ENCODE measurements at regions not wholly inside any gene's neighbourhood (a gene's known extent, or its start where the extent isn't known, plus 50 kb on each side); places are given as distances from the start of the nearest gene placed in this dataset.

DNA sequence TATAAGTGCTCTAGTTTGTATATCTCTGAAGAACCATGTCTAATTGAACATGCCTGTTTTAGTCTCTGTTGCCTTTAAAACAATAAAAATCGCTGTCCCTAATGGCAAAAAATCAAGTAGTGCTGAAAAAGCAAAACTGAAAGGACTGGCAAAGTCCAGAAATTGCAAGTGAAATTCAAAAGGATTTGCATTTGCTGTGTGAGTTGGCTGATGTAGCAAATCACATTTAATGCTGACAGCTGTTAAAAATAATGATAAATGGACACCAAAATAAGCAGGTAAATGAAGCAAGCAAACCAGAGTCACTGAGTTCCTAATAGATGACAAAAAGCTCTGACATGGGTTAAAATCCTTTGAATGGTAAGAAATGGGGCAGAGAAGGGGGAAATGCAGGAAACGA lies 874.1 kb downstream of the GRM8 start:
- DNase-seq: no peak

DNA sequence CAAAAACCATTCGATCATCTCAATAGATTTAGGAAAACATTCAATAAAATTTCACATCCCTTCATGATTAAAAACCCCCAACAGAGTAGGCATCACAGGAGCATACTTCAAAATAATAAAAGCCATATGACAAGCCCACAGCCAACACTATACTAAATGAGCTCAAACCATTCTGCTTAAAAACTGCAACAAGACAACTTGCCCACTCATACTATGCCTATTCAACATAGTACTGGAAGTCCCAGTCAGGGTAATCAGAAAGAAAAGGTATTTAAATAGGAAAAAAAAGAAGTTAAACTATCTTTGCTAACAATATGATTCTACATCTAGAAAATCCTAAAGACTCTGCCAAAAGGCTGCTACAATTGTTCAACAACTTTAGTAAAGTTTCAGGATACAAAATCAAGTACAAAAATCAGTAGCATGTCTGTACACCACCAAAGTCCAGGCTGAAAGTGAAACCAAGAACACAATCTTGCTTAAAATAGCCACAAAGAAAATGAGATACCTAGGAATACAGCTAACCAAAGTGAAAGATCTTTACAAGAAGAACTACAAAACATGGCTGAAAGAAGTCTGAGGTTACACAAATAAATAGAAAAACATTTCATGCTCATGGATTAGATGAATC lies 882.6 kb downstream of the GRM8 start:
- DNase-seq: no peak

DNA sequence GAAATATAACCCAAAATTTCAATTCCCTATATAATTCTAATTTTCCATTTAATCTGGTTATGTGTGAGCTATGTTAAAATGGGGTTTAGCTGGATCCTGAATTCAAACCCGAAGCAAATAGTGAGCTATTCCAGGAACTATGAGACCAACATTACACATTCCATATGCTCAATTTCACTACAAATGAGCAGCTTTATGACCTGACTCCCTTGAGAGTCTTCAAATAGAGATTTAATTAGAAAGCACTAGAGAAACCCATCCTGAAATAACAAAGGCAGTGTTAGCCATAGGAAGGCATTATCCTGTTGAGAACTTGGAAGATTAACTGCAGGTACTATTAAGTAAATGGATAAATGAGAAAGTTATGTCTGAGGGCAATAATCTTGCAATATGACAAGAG lies 890.0 kb downstream of the GRM8 start:
- DNase-seq: no peak

DNA sequence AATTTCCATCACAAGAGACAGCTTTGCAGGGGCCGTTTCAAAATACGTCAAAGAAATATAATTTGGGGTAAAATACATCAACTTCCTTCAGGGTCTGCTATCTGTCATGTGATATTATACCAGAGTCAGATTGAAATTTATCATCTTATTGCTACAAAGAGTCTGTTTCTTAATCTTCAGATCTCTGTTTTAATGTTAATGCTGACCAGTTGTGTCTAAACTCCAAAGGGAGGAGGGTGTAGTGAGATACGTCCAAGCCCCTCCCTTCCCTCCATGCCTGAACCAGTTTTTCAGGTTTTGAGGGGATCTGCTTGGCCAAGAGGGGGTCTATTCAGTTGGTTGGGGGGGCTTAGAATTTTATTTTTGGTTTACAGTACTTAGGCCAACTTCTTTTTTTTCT lies 891.6 kb downstream of the GRM8 start:
- no peak for DNase-seq

DNA sequence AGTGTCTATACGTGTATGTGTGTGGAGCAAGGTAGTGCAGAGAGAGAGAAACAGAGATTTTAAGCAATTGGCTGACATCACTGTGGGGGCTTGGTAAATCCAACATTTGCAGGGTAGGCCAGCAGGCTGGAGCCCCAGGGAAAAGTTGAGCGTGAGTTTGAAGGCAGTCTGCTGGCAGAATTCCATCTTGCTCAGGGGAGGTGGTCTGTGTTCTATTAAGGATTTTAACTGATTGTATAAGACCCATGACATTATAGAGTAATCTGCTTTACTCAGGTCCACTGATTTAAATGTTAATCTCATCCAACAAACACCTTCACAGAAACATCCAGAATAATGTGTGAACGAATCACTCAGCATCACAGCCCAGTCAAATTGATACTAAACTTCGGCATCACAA lies 912.9 kb downstream of the GRM8 start:
- DNase-seq: no peak

DNA sequence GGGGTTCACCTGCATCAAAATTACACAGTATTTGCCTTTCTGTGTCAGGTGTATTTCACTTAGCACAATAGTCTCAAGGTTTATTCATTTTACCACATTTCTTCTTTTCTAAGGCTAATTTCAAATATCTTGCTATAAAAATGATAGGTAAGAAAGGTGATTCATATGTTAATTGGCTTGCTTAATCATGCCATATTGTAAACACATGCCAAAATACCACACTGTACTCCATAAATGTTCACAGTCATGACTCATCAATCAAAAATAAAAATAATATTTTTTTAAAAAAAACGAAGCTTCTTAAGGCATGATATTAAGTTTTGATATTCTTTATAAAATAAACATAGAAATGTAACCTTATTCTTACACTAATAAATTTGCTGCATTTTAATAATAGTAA lies 947.1 kb downstream of the GRM8 start:
- DNase-seq: no peak

DNA sequence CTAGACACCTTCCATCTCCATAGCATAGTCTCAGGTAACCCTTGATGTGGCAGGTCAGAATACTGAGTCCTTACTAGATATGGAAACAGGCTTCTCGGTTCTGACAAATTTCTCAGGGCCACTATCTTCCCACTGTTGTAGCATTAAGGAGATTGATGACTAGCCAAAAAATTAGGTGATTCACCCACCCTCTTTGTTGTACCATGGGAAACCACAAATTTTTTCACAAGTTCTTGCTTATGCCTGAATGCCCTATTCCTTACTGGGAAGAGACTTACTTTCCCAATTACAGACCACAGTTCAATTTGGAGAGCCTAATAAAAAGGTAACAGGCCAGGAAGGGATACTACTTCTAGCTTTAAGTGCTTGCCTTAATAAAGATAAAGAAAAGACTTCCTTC lies 948.8 kb downstream of the GRM8 start:
- DNase-seq: no peak

DNA sequence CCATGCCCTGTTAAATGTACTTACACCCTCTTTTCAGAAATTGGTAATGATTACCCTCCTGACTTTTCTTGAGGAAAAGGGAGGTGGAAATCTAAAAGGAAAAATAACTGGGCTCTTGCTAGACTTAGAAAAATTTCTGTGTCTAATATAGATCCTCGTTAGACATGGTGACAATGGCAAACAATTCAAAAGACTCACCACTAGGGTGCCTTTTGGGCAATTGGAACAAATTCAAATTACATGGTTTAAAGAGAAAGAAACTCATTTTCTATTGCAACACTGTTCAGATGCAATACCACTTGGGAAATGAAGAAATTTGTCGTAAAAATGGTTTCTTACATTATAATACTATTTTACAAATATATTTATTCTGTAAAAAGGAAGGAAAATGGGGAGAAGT lies 950.1 kb downstream of the GRM8 start:
- DNase-seq: no peak

DNA sequence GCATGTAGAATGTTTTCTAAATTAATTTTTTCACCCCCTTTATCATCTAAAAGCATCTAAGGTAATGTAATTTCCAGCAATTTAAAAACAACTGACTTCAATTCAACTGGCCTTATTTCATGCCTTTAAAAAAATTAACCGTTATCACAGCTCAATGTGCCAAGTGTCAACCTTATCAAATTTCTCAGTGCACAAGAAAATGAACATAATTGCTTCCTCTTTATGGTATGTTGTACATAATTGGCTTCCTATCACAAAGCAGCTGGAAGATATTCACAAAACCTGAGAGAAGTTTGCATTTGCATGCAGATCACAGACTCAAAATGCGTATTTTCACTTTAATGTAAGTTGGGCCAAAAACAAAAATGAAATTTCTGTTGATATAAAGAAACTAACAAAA lies 966.4 kb downstream of the GRM8 start:
- no peak for DNase-seq

DNA sequence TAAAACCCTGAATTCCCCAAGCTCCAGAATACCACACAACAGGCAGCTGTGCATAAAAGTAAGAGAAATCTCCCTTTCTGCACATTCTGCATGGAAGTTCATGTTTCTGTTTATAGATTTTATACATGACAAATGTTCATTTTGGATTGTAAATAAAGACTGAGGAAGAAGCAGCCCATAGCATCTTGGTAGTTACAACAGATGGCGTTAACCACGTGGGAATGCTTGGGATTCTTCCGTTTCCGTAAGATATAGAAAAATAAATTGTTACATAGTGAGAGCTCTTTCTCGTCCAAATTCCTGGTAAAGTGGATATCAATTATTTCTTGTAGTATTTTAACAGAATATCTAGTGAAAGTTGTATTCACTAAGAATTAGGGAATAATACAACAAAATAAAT lies 1016.5 kb downstream of the GRM8 start:
- no peak for DNase-seq

DNA sequence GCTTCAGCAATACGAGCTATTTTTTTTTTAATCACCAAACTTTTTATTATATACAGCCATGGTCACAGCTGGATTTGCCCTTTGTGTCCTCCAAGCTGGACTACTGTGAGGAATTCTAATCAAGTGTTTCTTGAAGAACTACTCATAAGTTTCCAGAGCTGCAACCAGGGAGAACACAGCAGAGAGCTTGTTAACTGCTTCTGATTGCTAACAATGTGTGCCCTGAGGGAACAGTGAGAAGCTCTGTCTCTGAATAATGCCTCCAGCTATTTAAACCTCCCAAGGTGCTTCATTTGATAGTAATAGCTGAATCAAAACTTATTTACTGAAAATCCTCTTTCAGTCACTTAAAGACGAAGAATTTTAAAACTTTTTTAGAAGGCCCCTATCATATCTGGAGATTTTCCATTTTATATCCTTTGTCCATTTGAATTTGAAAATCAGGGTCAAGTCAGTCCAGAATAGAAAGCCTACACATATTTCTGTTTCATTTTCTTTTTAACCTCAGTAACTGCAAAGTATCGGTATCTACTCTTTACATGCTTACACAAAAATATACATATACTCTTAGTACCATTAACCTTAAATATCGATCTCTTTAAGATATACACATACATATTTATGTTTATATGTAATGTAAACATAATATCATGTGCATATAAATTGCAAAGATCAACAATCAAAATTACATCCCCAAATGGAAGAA lies 1024.2 kb downstream of the GRM8 start:
- no peak for DNase-seq

DNA sequence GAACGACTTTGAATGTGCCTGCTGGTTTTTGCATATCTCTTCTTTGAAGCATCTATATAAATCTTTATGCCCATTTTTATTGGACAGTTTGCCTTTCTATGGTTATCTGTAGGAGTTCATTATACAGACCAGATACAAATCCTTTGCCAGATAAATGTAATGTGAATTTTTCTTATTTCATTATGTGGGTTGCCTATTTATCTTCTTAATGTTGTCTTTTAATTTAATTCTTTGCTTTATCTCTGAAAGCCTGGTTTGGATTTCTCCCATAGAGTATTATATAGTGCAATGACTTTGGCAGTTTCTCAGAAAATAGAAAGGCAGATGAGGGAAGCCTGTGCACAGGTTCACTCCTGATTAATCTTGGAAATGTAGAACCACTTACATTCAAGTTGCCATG lies 1025.1 kb downstream of the GRM8 start:
- no peak for DNase-seq

DNA sequence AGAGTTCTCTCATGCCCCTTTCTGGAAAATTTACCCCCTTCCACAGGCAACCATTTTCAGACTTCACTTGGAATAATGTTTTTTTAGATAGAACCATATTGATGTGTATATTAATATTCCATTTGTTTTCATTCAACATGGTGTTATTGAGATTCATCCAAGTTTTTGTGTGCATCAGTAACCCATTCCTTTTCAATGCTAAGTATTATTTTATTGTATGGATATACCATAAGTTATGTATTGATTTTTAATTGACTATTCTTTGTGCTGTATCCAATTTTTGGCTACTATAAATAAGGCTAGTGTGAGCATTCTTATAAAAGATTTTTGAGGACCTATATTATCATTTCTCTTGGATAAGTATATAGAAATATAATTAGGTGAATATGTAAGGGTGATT lies 1025.7 kb downstream of the GRM8 start:
- no peak for DNase-seq

DNA sequence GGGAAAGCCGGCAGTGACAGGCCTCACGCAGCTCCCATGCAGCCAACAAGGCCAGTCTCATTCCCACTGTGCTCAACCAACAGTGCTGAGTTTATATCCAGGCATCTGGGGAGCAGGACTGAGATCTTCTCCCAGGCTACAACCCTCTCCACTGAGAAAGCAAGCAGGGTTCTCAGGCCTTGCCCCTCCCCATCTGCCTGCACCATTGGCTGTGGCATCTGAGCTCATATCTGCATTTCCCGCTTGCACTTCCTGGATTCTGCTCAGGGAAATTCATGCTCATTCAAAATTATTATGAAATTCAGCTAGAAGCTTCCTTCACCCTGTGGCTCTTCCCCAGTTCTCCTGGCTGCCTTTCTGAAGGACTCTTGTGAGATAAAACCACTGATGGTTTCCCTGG lies 1029.0 kb downstream of the GRM8 start:
- no peak for DNase-seq

DNA sequence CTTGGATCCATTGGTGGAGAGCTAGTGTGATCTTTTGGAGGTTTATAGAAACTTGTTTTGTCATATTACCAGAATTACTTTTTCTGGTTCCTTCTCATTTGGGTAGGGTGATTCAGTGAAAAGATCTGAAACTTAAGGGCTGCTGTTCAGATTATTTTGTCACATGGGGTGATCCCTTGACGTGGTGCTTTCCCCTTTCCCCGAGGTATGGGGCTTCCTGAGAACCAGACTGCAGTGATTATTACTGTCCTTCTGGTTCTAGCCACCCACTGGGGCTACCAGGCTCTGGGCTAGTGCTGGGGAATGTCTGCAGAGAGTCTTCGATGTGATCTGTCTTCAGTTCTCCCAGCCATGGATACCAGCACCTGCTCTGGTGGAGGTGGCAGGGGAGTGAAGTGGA lies 1030.0 kb downstream of the GRM8 start:
- no peak for DNase-seq

DNA sequence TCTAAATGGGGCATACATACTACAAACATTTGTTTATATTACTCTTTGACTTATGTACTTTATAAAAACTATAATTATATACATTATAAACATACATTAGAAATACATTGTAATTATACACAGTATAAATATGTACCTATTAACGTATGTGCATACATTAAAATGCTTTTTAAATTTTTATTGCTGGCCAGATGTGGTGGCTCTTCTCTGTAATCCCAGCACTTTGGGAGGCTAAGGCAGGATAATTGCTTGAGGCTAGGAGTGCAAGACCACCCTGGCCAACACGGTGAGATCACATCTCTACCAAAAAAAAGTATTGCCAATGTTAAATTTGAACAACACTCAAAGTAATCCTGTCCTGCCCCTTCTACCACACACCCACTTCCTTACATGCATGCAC lies 1037.0 kb downstream of the GRM8 start:
- no peak for DNase-seq

DNA sequence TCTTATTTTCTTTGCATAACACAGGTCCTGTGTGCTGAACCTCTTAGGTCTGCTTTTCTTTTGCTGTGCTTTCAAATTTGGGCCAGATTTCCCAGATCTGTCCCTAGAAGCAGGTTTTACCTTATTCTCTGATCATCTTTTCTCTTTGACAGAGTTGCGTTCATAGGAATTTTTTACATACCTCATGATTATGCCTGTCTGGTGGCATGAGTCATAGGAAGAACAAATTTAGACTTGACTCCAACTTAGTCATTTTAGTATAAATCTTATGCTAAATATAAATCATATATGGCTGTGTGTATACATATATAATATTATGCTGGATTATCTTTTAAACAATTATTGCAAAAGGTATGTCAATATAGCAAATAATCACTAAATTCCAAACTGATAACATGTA lies 1038.9 kb downstream of the GRM8 start:
- no peak for DNase-seq

DNA sequence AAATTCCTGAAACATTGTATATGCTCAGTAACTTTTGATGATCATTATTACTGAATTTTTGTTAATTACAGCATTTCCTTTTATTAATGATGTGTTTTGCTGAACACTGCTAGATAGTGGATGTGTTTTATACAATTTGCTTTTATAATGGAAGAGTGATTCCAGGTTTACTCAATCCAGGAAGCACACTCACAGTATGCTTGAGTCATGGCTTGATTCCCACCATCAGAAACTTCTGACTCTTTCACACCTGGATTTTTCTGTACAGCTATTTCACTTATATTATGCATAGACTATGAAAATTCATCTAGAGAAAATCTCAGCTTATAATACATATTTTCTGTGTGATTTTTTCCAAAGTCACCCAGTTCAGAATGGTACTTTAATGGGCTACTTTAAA lies 1040.9 kb downstream of the GRM8 start:
- DNase-seq: no peak

DNA sequence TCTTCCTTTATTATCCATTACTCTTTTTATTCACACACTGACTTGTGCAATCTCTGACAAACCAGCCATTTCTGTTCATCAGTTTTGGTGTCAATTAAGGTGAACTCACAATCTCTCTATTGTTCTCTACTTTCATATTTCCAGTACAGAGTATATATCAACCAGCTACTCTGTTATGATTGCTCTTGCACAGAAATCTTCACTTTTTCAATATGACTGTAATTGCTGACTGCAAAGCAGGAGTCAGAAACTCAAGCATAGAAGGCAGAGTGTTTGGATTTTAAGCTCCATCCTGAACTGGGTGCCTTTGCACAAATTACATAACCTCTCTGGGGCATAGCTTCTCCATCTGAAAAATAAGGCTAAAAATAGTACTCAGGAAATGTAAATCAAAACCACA lies 1042.0 kb downstream of the GRM8 start:
- no peak for DNase-seq

DNA sequence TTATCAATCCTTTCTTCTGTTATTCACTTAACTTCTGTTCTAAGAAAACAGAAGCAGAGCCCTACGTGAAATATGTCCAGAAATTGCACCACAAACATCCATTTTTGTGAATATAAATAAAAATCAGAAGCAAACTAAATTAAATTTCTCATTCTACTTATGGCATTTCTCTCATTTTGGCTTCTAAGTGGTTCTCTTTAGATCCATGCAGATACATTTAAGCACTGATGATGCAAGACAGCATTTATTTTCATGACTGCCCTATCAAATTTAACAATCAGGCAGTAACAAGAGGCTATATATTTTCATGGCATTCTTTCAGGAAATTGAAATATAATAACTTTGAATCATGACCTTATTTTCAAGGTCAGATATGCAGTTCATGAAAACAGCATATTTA lies 1049.6 kb downstream of the GRM8 start:
- no peak for DNase-seq

DNA sequence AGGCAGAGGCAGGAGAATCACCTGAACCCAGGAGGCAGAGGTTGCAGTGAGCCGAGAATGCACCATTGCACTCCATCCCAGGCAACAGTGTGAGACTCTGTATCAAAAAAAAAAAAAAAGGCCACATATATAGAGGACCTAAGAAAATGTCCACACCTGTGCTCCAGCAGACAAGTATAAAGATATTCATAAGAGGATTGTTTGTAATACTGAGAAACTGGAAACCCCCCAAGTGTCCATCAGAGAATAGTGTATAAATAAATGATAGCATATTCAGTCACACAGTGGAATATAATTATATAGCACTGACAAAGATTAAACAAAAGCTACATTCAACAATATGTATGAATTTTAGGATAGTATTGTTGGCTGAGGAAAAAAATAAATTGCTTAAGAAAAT lies 1050.6 kb downstream of the GRM8 start:
- DNase-seq: no peak

DNA sequence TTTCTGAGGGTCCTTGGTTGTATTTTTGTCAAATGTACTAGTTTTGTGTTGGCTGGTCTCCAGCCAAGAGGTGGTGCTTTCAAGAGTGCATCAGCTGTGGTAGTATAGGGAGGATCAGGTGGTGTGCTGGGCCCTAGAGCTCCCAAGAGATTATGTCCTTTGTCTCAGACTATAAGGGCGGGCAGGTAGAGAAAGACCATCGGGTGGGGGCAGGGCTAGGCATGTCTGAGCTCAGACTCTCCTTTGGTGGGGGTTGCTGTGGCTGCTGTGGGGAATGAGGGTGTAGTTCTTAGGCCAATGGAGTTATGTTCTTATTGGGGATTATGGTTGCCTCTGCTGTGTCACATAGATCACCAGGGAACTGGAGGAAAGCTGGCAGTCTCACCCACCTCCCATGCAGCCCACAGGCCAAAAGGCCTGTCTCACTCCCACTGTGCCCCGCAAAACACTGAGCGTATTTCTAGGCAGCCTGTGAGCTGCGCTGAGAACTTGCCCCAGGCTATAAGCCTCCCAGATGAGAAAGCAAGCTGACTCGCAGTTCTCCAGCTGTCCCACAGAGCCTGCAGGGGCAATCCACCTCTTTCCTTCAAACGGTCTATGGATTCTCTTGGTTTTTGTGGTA lies 1066.7 kb downstream of the GRM8 start:
- no peak for DNase-seq

DNA sequence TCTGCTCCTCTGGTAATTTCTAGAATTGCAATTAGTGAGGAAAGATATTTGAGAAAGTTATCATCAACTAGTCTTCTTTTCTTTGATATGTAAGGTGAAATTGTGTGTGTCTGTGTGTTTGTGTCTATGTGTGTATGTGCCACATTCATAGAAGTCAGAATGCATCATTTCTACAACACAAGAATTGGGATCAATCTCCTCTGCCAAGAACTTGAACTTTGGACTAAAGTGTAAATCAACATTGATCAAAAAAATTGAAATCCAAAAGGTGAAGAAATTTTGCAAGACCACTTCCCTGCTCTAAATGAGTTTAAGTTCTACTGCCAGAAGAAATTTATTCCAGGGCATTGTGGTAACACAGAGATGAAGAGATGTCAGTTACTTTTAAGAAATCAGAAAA lies 1072.8 kb downstream of the GRM8 start:
- DNase-seq: no peak

DNA sequence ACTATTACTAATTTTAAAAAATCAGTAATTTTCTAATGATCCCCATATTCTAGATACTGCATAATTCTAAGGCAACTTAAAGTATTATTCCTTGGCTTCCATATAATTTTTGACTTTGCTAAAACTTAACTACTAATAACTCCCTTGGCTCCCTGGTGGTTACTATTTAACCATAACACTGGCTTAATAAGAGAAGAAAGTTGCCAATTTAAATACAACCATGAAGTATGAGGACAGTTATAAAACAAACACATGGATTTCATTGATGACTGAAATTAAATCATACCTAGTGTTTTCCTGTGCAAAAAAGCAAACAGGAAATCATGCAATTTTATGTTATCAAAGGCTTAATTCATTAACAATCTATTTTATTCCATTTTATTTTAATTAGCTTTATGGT lies 1073.9 kb downstream of the GRM8 start:
- DNase-seq: no peak

DNA sequence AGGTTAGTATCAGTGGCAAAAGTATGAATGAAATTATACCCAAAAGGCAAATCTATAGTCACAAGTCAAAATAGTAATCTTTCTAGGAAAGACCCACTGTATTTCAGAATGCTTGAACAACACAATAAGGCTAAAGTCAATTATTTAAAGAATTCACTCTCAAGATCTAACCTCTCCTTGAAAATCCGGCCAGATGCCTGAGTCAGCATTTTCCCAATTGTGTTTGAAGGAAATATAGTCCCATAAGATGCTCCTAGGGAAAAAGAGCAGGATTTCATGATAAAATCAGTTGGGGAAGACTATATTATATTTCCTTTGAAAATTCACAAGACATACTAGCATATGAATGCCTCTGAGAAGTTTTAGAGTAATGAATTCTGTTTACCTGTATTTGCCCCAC lies 1075.0 kb downstream of the GRM8 start:
- DNase-seq: no peak

Data from femur (tissue), 1 donor.